ENCODE measurements at regions not wholly inside any gene's neighbourhood (a gene's known extent, or its start where the extent isn't known, plus 50 kb on each side); places are given as distances from the start of the nearest gene placed in this dataset.

GRCh38 chr12:124437617-124438436, 129.6 kb downstream of the NCOR2 start:
- Histone ChIP-seq H3K9ac (ENCODE audit: low read depth, low read length) (no peak overlapping the region), H3K36me3 (ENCODE audit: insufficient read depth, low read length) (0 out of 2 replicates have a peak, but pooled peaks cover 2% of the 10 kb centered on the region)

GRCh38 chr12:124437121-124437520, 130.3 kb downstream of the NCOR2 start:
- Histone ChIP-seq H3K4me1 (ENCODE audit: insufficient read depth, low read length) (peaks cover 10% of the 10 kb centered on the region), H3K9me3 (ENCODE audit: control insufficient read depth, insufficient read depth, low read length) (no peaks in the 10 kb centered on the region), H3K9ac (ENCODE audit: low read depth, low read length) (no peak overlapping the region), H3K36me3 (ENCODE audit: insufficient read depth, low read length) (no peaks in the 10 kb centered on the region)

More at GRCh38 chr12:124437617-124438436, 129.6 kb downstream of the NCOR2 start:
- Histone ChIP-seq H3K4me1 (ENCODE audit: insufficient read depth, low read length) (peaks cover 10% of the 10 kb centered on the region), H3K9me3 (ENCODE audit: control insufficient read depth, insufficient read depth, low read length) (no peaks in the 10 kb centered on the region)

- H3K36me3 ChIP-seq (ENCODE audit: insufficient read depth, low read length), result no peaks in the 10 kb centered on the region
- H3K9ac ChIP-seq (ENCODE audit: low read depth, low read length), result no peak overlapping the region
- H3K4me1 ChIP-seq (ENCODE audit: insufficient read depth, low read length), result peaks cover 10% of the 10 kb centered on the region
- no peaks in the 10 kb centered on the region for H3K9me3 ChIP-seq (ENCODE audit: control insufficient read depth, insufficient read depth, low read length)
Observed at GRCh38 chr12:124436366-124436765, 131.0 kb downstream of the NCOR2 start.

- Histone ChIP-seq H3K36me3 (ENCODE audit: insufficient read depth, low read length) (no peaks in the 10 kb centered on the region), H3K9me3 (ENCODE audit: control insufficient read depth, insufficient read depth, low read length) (no peaks in the 10 kb centered on the region), H3K9ac (ENCODE audit: low read depth, low read length) (no peak overlapping the region), H3K4me1 (ENCODE audit: insufficient read depth, low read length) (peaks cover 10% of the 10 kb centered on the region)
Observed at GRCh38 chr12:124435806-124436345, 131.5 kb downstream of the NCOR2 start.

- Histone ChIP-seq H3K4me1 (ENCODE audit: insufficient read depth, low read length) (peaks cover 10% of the 10 kb centered on the region), H3K9me3 (ENCODE audit: control insufficient read depth, insufficient read depth, low read length) (no peaks in the 10 kb centered on the region), H3K9ac (ENCODE audit: low read depth, low read length) (no peak overlapping the region), H3K36me3 (ENCODE audit: insufficient read depth, low read length) (no peaks in the 10 kb centered on the region; the same call in none of the 2 replicates)
Observed at GRCh38 chr12:124434951-124435805, 132.2 kb downstream of the NCOR2 start.

GRCh38 chr12:124434354-124434753, 133.1 kb downstream of the NCOR2 start:
- Histone ChIP-seq H3K9ac (ENCODE audit: low read depth, low read length) (no peak overlapping the region; the same call in 1 of the 2 replicates), H3K36me3 (ENCODE audit: insufficient read depth, low read length) (no peaks in the 10 kb centered on the region; the same call in none of the 2 replicates), H3K4me1 (ENCODE audit: insufficient read depth, low read length) (peaks cover 10% of the 10 kb centered on the region), H3K9me3 (ENCODE audit: control insufficient read depth, insufficient read depth, low read length) (no peaks in the 10 kb centered on the region)

- Histone ChIP-seq H3K4me1 (ENCODE audit: insufficient read depth, low read length) (peaks cover 10% of the 10 kb centered on the region), H3K9ac (ENCODE audit: low read depth, low read length) (no peak overlapping the region), H3K9me3 (ENCODE audit: control insufficient read depth, insufficient read depth, low read length) (no peaks in the 10 kb centered on the region), H3K36me3 (ENCODE audit: insufficient read depth, low read length) (no peaks in the 10 kb centered on the region; the same call in none of the 2 replicates)
Observed at GRCh38 chr12:124433879-124434278, 133.5 kb downstream of the NCOR2 start.

GRCh38 chr12:124433147-124433874, 134.1 kb downstream of the NCOR2 start:
- Histone ChIP-seq H3K4me1 (ENCODE audit: insufficient read depth, low read length) (peaks cover 10% of the 10 kb centered on the region), H3K9me3 (ENCODE audit: control insufficient read depth, insufficient read depth, low read length) (no peaks in the 10 kb centered on the region), H3K9ac (ENCODE audit: low read depth, low read length) (no peak overlapping the region), H3K36me3 (ENCODE audit: insufficient read depth, low read length) (no peaks in the 10 kb centered on the region; the same call in none of the 2 replicates)

- H3K9ac ChIP-seq (ENCODE audit: low read depth, low read length), result no peak overlapping the region
- no peaks in the 10 kb centered on the region for H3K9me3 ChIP-seq (ENCODE audit: control insufficient read depth, insufficient read depth, low read length)
- H3K36me3 ChIP-seq (ENCODE audit: insufficient read depth, low read length), result no peaks in the 10 kb centered on the region; the same call in none of the 2 replicates
- H3K4me1 ChIP-seq (ENCODE audit: insufficient read depth, low read length), result peaks cover 13% of the 10 kb centered on the region
Observed at GRCh38 chr12:124432376-124432775, 135.0 kb downstream of the NCOR2 start.

GRCh38 chr12:124431971-124432370, 135.4 kb downstream of the NCOR2 start:
- peaks cover 13% of the 10 kb centered on the region for H3K4me1 ChIP-seq (ENCODE audit: insufficient read depth, low read length)
- H3K36me3 ChIP-seq (ENCODE audit: insufficient read depth, low read length), result no peaks in the 10 kb centered on the region; the same call in none of the 2 replicates
- no peaks in the 10 kb centered on the region for H3K9me3 ChIP-seq (ENCODE audit: control insufficient read depth, insufficient read depth, low read length)
- no peak overlapping the region for H3K9ac ChIP-seq (ENCODE audit: low read depth, low read length)

- peaks cover 10% of the 10 kb centered on the region for H3K36me3 ChIP-seq (ENCODE audit: insufficient read depth, low read length)
- H3K9ac ChIP-seq (ENCODE audit: low read depth, low read length), result no peak overlapping the region
- peaks cover 13% of the 10 kb centered on the region for H3K4me1 ChIP-seq (ENCODE audit: insufficient read depth, low read length)
- H3K9me3 ChIP-seq (ENCODE audit: control insufficient read depth, insufficient read depth, low read length), result no peaks in the 10 kb centered on the region
Observed at GRCh38 chr12:124430491-124430890, 135.6 kb downstream of the RFLNA start.

GRCh38 chr12:124429535-124429934, 134.6 kb downstream of the RFLNA start:
- Histone ChIP-seq H3K9me3 (ENCODE audit: control insufficient read depth, insufficient read depth, low read length) (no peaks in the 10 kb centered on the region), H3K4me1 (ENCODE audit: insufficient read depth, low read length) (peaks cover 10% of the 10 kb centered on the region), H3K36me3 (ENCODE audit: insufficient read depth, low read length) (peaks cover 10% of the 10 kb centered on the region), H3K9ac (ENCODE audit: low read depth, low read length) (no peak overlapping the region)

GRCh38 chr12:124428792-124429281, 133.9 kb downstream of the RFLNA start:
- peaks cover 4% of the 10 kb centered on the region; the same call in 1 of the 2 replicates for H3K4me1 ChIP-seq (ENCODE audit: insufficient read depth, low read length)

More at GRCh38 chr12:124428792-124429281, 133.9 kb downstream of the RFLNA start:
- no peaks in the 10 kb centered on the region for H3K9me3 ChIP-seq (ENCODE audit: control insufficient read depth, insufficient read depth, low read length)
- H3K36me3 ChIP-seq (ENCODE audit: insufficient read depth, low read length), result peaks cover 10% of the 10 kb centered on the region
- no peak overlapping the region for H3K9ac ChIP-seq (ENCODE audit: low read depth, low read length)

All from ES-I3 (cell line).